ENCODE measurements at regions not wholly inside any gene's neighbourhood (a gene's known extent, or its start where the extent isn't known, plus 50 kb on each side); places are given as distances from the start of the nearest gene placed in this dataset.

- no peak for ATAC-seq
- in situ Hi-C loops (cut with HindIII; ENCODE audit: low pct_unique_long_range_greater_than_20kb, low sequenced_read_pairs): no loop called here
- Histone ChIP-seq H3K27ac (ENCODE audit: low read length) (no peak overlapping the region), H3K9me3 (ENCODE audit: control insufficient read depth, insufficient read depth, low read depth, low read length) (no peaks in the 10 kb centered on the region), H3K27me3 (ENCODE audit: control insufficient read depth, insufficient read depth, low read length) (no peaks in the 10 kb centered on the region), H3K36me3 (ENCODE audit: control insufficient read depth, insufficient read depth, low read length) (no peaks in the 10 kb centered on the region), H3K4me1 (ENCODE audit: control insufficient read depth, insufficient read depth, low read length) (no peaks in the 10 kb centered on the region), H3K4me3 (ENCODE audit: low read depth in 2 of 2, low read length in 2 of 2) (no peak overlapping the region)
- BruUV-seq (replicated peaks): no TSS peak
- no peak for DNase-seq (ENCODE audit: low read depth, low spot score)
- ChIA-PET CTCF (no interaction called here), POLR2A (no interaction called here)
- intact Hi-C loops (cut with micrococcal nuclease; ENCODE audit: unreplicated experiment): no loop called here
- TF ChIP-seq TCF7L2 (IDR thresholded peaks at IDR 0.05; ENCODE audit: low read depth, low read length): no peak
- no peak for TF ChIP-seq REST (IDR thresholded peaks at IDR 0.05; ENCODE audit: insufficient read depth in 1 of 2, low read depth in 2 of 2, low read length in 1 of 2)
- TF ChIP-seq CTCF (IDR thresholded peaks at IDR 0.05): no peak
- no peak for TF ChIP-seq SIN3A (IDR thresholded peaks at IDR 0.05; ENCODE audit: borderline replicate concordance, insufficient read depth, low read depth, low read length)
- TF ChIP-seq POLR2AphosphoS5 (IDR thresholded peaks at IDR 0.05; ENCODE audit: low read depth, low read length): no peak
These were observed 134.1 kb upstream of the SSTR1 start for GRCh38 chr14:38073641-38074040.

- H3K9me3 ChIP-seq (ENCODE audit: control insufficient read depth, insufficient read depth, low read depth, low read length): no peaks in the 10 kb centered on the region
- no peak for TF ChIP-seq CTCF (IDR thresholded peaks at IDR 0.05)
- TF ChIP-seq TCF7L2 (IDR thresholded peaks at IDR 0.05; ENCODE audit: low read depth, low read length): no peak
- no peak for TF ChIP-seq REST (IDR thresholded peaks at IDR 0.05; ENCODE audit: insufficient read depth in 1 of 2, low read depth in 2 of 2, low read length in 1 of 2)
- TF ChIP-seq SIN3A (IDR thresholded peaks at IDR 0.05; ENCODE audit: borderline replicate concordance, insufficient read depth, low read depth, low read length): no peak
- no peak for TF ChIP-seq POLR2AphosphoS5 (IDR thresholded peaks at IDR 0.05; ENCODE audit: low read depth, low read length)
- H3K4me3 ChIP-seq (ENCODE audit: low read depth in 2 of 2, low read length in 2 of 2): no peak overlapping the region
- H3K36me3 ChIP-seq (ENCODE audit: control insufficient read depth, insufficient read depth, low read length): no peaks in the 10 kb centered on the region
- ChIA-PET CTCF (no interaction called here), POLR2A (no interaction called here)
- no peaks in the 10 kb centered on the region for H3K27me3 ChIP-seq (ENCODE audit: control insufficient read depth, insufficient read depth, low read length)
- DNase-seq (ENCODE audit: low read depth, low spot score): no peak
- BruUV-seq (replicated peaks): no TSS peak
- H3K27ac ChIP-seq (ENCODE audit: low read length): no peak overlapping the region
- ATAC-seq: no peak
- in situ Hi-C loops (cut with HindIII; ENCODE audit: low pct_unique_long_range_greater_than_20kb, low sequenced_read_pairs) (no loop called here), intact Hi-C loops (cut with micrococcal nuclease; ENCODE audit: unreplicated experiment) (no loop called here)
- no peaks in the 10 kb centered on the region for H3K4me1 ChIP-seq (ENCODE audit: control insufficient read depth, insufficient read depth, low read length)
These were observed 133.6 kb upstream of the SSTR1 start for GRCh38 chr14:38074081-38074480.
